SH-SY5Y (cell line): ENCODE measurements at regions not wholly inside any gene's neighbourhood (a gene's known extent, or its start where the extent isn't known, plus 50 kb on each side); places are given as distances from the start of the nearest gene placed in this dataset.

Source experiments
- GATA2 ChIP-seq: IDR thresholded peaks from 2 replicates; pipeline ENCODE4 v1.6.1; 2011; ENCODE audit warnings: mild to moderate bottlenecking, low read depth, low read length
- GATA3 ChIP-seq: IDR thresholded peaks from 2 replicates; pipeline ENCODE4 v1.6.1; 2011; ENCODE audit warnings: low read depth, mild to moderate bottlenecking, low read length, moderate library complexity

DNA sequence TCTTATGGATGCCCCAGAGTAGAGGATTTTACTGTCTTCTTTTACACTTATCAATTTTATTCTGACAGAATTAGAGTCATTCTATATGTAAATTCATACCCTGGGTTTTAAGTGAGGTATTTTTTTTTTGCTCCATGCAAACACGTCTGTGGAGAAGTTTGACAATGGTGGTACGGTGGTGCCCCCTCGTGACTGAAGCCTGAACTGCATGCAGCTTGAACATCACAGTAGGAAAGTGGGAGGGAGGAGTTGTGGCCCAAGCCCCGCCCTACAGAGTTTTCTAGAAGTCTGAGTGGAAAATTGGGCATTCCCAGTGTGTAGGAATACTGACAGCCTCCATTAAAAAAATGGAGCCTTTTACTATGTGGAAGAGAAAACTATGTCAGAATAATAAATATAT is 73.3 kb upstream of the RAB40AL start:
- TF ChIP-seq GATA2 (no peak), GATA3 (no peak)
